ENCODE measurements at regions not wholly inside any gene's neighbourhood (a gene's known extent, or its start where the extent isn't known, plus 50 kb on each side); places are given as distances from the start of the nearest gene placed in this dataset.

- Histone ChIP-seq H3K4me1 (ENCODE audit: control insufficient read depth in 2 of 2, insufficient read depth in 2 of 2, low read length in 2 of 2) (no peaks in the 10 kb centered on the region), H3K9me3 (ENCODE audit: control extremely low read depth in 1 of 3, control insufficient read depth in 2 of 3, insufficient read depth in 1 of 3, low read length in 2 of 3) (peaks cover 0 to 1% (median 0%) of the 10 kb centered on the region in 3 donors), H3K27ac (ENCODE audit: low read length in 2 of 2) (no peak overlapping the region), H3K36me3 (replicated peaks in 1 of 2; ENCODE audit: control extremely low read depth in 1 of 2, control insufficient read depth in 1 of 2, extremely low read depth in 1 of 2, insufficient read depth in 2 of 2, low read length in 1 of 2) (no peaks in the 10 kb centered on the region), H3K79me2 (ENCODE audit: control insufficient read depth, insufficient read depth, low read length) (no peaks in the 10 kb centered on the region), H2AFZ (ENCODE audit: insufficient read depth, low read depth, low read length, poor library complexity, severe bottlenecking) (no peak overlapping the region), H3K4me3 (ENCODE audit: control extremely low read depth in 1 of 5, extremely low read depth in 1 of 5, insufficient read depth in 1 of 5, low read depth in 2 of 5, low read length in 4 of 5) (no peak overlapping the region), H3K27me3 (replicated peaks in 1 of 4; ENCODE audit: control extremely low read depth in 1 of 4, control insufficient read depth in 3 of 4, insufficient read depth in 4 of 4, low read length in 3 of 4) (no peaks in the 10 kb centered on the region), H3K4me2 (replicated peaks; ENCODE audit: low read depth, low read length, poor library complexity, severe bottlenecking) (no peak overlapping the region), H3K9ac (ENCODE audit: low read length) (no peak overlapping the region), H4K20me1 (ENCODE audit: control insufficient read depth, insufficient read depth, low read length, poor library complexity, severe bottlenecking) (no peaks in the 10 kb centered on the region)
- intact Hi-C loops (cut with micrococcal nuclease) = no loop called here
- no peaks in the 10 kb centered on the region for H3K9me3 Mint-ChIP-seq (ENCODE audit: insufficient read depth)
- ChIA-PET CTCF (no interaction called here), POLR2A (no interaction called here)
- no peak for TF ChIP-seq CTCF (IDR thresholded peaks at IDR 0.05)
- TF ChIP-seq EZH2 (IDR thresholded peaks at IDR 0.05; ENCODE audit: borderline replicate concordance, insufficient read depth, low read depth, low read length, poor library complexity, severe bottlenecking) = no peak
- ATAC-seq (ENCODE audit: low read depth) (no peak), DNase-seq (no peak)
- H3K4me3 Mint-ChIP-seq = no peak overlapping the region
- no peaks in the 10 kb centered on the region for H3K4me1 Mint-ChIP-seq
- H3K27me3 Mint-ChIP-seq = no peaks in the 10 kb centered on the region
- WGBS (ENCODE audit: insufficient coverage) = no CpG with 5 or more reads among the region's 3 CpGs
- H3K27ac Mint-ChIP-seq = no peak overlapping the region
Measured at GRCh38 chr3:96266395-96267190, 547.8 kb upstream of the EPHA6 start.

- Histone ChIP-seq H3K9me3 (ENCODE audit: control extremely low read depth in 1 of 3, control insufficient read depth in 2 of 3, insufficient read depth in 1 of 3, low read length in 2 of 3) (peaks cover 0 to 1% (median 0%) of the 10 kb centered on the region in 3 donors), H3K27me3 (replicated peaks in 1 of 4; ENCODE audit: control extremely low read depth in 1 of 4, control insufficient read depth in 3 of 4, insufficient read depth in 4 of 4, low read length in 3 of 4) (no peaks in the 10 kb centered on the region), H3K36me3 (replicated peaks in 1 of 2; ENCODE audit: control extremely low read depth in 1 of 2, control insufficient read depth in 1 of 2, extremely low read depth in 1 of 2, insufficient read depth in 2 of 2, low read length in 1 of 2) (no peaks in the 10 kb centered on the region), H3K4me2 (replicated peaks; ENCODE audit: low read depth, low read length, poor library complexity, severe bottlenecking) (no peak overlapping the region), H3K4me1 (ENCODE audit: control insufficient read depth in 2 of 2, insufficient read depth in 2 of 2, low read length in 2 of 2) (no peaks in the 10 kb centered on the region), H2AFZ (ENCODE audit: insufficient read depth, low read depth, low read length, poor library complexity, severe bottlenecking) (no peak overlapping the region), H3K79me2 (ENCODE audit: control insufficient read depth, insufficient read depth, low read length) (no peaks in the 10 kb centered on the region), H3K27ac (ENCODE audit: low read length in 2 of 2) (no peak overlapping the region), H3K9ac (ENCODE audit: low read length) (no peak overlapping the region), H3K4me3 (ENCODE audit: control extremely low read depth in 1 of 5, extremely low read depth in 1 of 5, insufficient read depth in 1 of 5, low read depth in 2 of 5, low read length in 4 of 5) (no peak overlapping the region), H4K20me1 (ENCODE audit: control insufficient read depth, insufficient read depth, low read length, poor library complexity, severe bottlenecking) (no peaks in the 10 kb centered on the region)
- WGBS (ENCODE audit: insufficient coverage) = 0% methylated on average over 1 of the region's 3 CpGs
- CTCF ChIA-PET = no interaction called here
- TF ChIP-seq CTCF (IDR thresholded peaks at IDR 0.05) (no peak), EZH2 (IDR thresholded peaks at IDR 0.05; ENCODE audit: borderline replicate concordance, insufficient read depth, low read depth, low read length, poor library complexity, severe bottlenecking) (no peak)
- Mint-ChIP-seq H3K4me1 (no peaks in the 10 kb centered on the region), H3K4me3 (no peak overlapping the region), H3K9me3 (ENCODE audit: insufficient read depth) (no peaks in the 10 kb centered on the region), H3K27ac (no peak overlapping the region), H3K27me3 (no peaks in the 10 kb centered on the region)
- POLR2A ChIA-PET = no interaction called here
- ATAC-seq (ENCODE audit: low read depth) = no peak
- intact Hi-C loops (cut with micrococcal nuclease) = no loop called here
- no peak for DNase-seq
Measured at GRCh38 chr3:96267577-96267976, 546.8 kb upstream of the EPHA6 start.

Data from B cell (primary cell).